Loucy (cell line): ENCODE measurements at regions not wholly inside any gene's neighbourhood (a gene's known extent, or its start where the extent isn't known, plus 50 kb on each side); places are given as distances from the start of the nearest gene placed in this dataset.

Source experiments
- H2AFZ ChIP-seq: fragments of 200-600 bp; sonication (generic); 2 replicates; pipeline ENCODE4 v1.6.0; 2016; ENCODE audit warnings: antibody characterized with exemption, mild to moderate bottlenecking, low read length, moderate library complexity
- H3F3A ChIP-seq: fragments of 200-600 bp; 2 replicates; pipeline ENCODE4 v1.6.0; 2016; ENCODE audit warnings: antibody characterized with exemption, low read depth, mild to moderate bottlenecking
- H3K27me3 ChIP-seq: fragments of 200-600 bp; sonication (generic); 2 replicates; pipeline ENCODE4 v1.6.1; 2014; ENCODE audit warnings: low read length, mild to moderate bottlenecking; ENCODE audit not compliant: insufficient read depth, poor library complexity, severe bottlenecking
- H3K36me3 ChIP-seq: fragments of 200-600 bp; sonication (generic); 2 replicates; pipeline ENCODE4 v1.6.1; 2016; ENCODE audit warnings: low read length; ENCODE audit not compliant: insufficient read depth
- H3K4me1 ChIP-seq: fragments of 200-600 bp; sonication (generic); 2 replicates; pipeline ENCODE4 v1.5.1; 2014; ENCODE audit warnings: low read length, mild to moderate bottlenecking; ENCODE audit not compliant: insufficient read depth, poor library complexity, severe bottlenecking
- H3K4me2 ChIP-seq: fragments of 200-600 bp; sonication (generic); 2 replicates; pipeline ENCODE4 v1.6.0; 2014; ENCODE audit warnings: antibody characterized with exemption, low read length, low read depth, mild to moderate bottlenecking; ENCODE audit not compliant: poor library complexity, severe bottlenecking
- H3K4me3 ChIP-seq: fragments of 200-600 bp; sonication (generic); 2 replicates; pipeline ENCODE4 v1.5.1; 2014; ENCODE audit warnings: low read length, mild to moderate bottlenecking, mixed read lengths; ENCODE audit not compliant: poor library complexity, severe bottlenecking
- H3K79me2 ChIP-seq: fragments of 200-600 bp; sonication (generic); 2 replicates; pipeline ENCODE4 v1.6.1; 2014; ENCODE audit warnings: low read length; ENCODE audit not compliant: insufficient read depth
- H3K9ac ChIP-seq: fragments of 200-600 bp; sonication (generic); 2 replicates; pipeline ENCODE4 v1.6.0; 2014; ENCODE audit warnings: mild to moderate bottlenecking, low read depth, low read length, moderate library complexity; ENCODE audit not compliant: poor library complexity, severe bottlenecking
- H3K9me2 ChIP-seq: fragments of 200-600 bp; sonication (generic); replicated peaks from 2 replicates; pipeline ENCODE4 v1.6.1; 2016; ENCODE audit warnings: low read depth, low read length, mixed read lengths
- H3K9me3 ChIP-seq: fragments of 200-600 bp; sonication (generic); 2 replicates; pipeline ENCODE4 v1.6.1; 2014; ENCODE audit warnings: mild to moderate bottlenecking, antibody characterized with exemption, low read length, low read depth; ENCODE audit not compliant: insufficient read depth
- H4K20me1 ChIP-seq: fragments of 200-600 bp; sonication (generic); 2 replicates; pipeline ENCODE4 v1.6.0; 2014; ENCODE audit warnings: antibody characterized with exemption, low read length, mild to moderate bottlenecking; ENCODE audit not compliant: insufficient read depth, poor library complexity, severe bottlenecking
- EZH2phosphoT487 ChIP-seq: fragments of 200-600 bp; IDR thresholded peaks from 2 replicates; pipeline ENCODE4 v1.6.1; 2018; ENCODE audit warnings: antibody characterized with exemption, mild to moderate bottlenecking, moderate library complexity, borderline replicate concordance
- TF ChIP-seq, protein P1 (sequence below): fragments of 200-600 bp; sonication (generic); conservative IDR thresholded peaks from 2 replicates; pipeline ENCODE4 v1.5.1; 2014; ENCODE audit warnings: mild to moderate bottlenecking, antibody characterized with exemption, low read length

DNA sequence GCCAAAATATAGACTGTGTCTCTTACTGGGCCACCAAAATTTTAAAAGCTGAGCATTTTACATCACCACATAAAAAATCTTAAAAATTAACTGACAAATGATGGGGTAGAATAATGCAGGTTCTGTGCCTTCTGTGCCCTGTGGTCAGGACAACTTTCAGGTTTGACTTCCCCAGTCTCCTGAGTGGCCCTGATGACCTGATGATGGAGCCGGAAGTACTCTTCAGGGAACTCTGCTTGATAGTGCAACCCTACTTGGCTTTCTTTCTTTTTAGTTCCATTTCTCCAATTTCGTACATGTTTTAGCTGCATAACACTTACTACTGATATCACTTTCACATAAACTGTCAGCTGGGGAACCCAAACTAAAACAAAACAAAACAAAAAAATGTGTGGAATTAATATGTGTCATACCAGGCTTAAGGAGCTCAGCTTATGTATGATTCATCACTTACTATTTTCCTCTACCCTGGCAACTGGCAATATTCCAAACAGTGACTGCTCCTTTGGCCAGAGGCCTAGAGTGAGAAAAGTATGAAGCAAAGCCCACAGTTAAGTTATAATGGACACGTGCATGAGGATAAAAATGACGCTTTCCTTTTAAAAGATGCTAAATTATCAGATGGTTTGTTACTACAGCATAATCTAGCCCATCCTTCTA, 194.3 kb downstream of the BCHE start:
- Histone ChIP-seq H2AFZ (no peak overlapping the region; the same call in 1 of the 2 replicates), H3K4me2 (no peak overlapping the region)

DNA sequence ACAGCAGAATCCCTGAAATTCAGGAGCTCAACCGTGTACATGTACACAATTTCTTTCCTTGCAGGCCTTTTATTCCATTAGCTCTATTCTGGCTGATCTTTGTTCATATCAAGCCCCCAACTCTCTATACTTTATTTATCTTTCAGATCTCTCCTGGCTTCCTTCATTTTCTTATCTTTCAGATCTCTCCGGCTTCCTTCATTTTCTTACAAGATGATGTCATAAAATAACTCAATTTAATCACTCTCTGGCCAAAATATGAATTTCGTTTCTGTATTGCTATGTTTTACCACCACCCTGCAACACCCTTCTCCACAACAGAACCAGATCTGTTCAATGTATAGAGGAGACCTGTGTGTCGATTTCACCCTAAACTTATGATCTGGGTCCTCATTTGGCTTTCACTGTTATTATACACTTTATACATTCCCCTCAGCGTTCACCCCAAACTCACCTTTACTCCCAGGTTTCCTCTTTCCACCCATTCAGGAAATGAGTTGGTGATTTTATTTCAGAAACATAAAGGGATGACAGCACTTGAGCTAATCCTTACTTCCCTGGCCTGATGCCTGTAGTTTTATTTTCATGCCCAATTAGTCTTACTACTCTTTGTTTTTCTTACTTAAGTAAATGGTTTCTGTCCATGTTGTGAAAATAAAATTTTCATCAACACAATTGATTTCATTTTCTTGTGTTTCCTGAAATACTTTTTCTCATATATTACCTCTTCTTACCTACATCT, 195.5 kb downstream of the BCHE start:
- H3F3A ChIP-seq: no peaks in the 10 kb centered on the region
- H4K20me1 ChIP-seq: no peaks in the 10 kb centered on the region
- H3K4me3 ChIP-seq: no peak overlapping the region
- no peaks in the 10 kb centered on the region for H3K36me3 ChIP-seq
- no peak overlapping the region for H2AFZ ChIP-seq
- no peak for TF ChIP-seq EZH2phosphoT487
- TF ChIP-seq, protein P1, sequence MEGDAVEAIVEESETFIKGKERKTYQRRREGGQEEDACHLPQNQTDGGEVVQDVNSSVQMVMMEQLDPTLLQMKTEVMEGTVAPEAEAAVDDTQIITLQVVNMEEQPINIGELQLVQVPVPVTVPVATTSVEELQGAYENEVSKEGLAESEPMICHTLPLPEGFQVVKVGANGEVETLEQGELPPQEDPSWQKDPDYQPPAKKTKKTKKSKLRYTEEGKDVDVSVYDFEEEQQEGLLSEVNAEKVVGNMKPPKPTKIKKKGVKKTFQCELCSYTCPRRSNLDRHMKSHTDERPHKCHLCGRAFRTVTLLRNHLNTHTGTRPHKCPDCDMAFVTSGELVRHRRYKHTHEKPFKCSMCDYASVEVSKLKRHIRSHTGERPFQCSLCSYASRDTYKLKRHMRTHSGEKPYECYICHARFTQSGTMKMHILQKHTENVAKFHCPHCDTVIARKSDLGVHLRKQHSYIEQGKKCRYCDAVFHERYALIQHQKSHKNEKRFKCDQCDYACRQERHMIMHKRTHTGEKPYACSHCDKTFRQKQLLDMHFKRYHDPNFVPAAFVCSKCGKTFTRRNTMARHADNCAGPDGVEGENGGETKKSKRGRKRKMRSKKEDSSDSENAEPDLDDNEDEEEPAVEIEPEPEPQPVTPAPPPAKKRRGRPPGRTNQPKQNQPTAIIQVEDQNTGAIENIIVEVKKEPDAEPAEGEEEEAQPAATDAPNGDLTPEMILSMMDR: no peak
- H3K9me3 ChIP-seq: no peaks in the 10 kb centered on the region
- no peaks in the 10 kb centered on the region for H3K79me2 ChIP-seq
- no peaks in the 10 kb centered on the region for H3K27me3 ChIP-seq
- H3K4me1 ChIP-seq: no peaks in the 10 kb centered on the region
- H3K9me2 ChIP-seq: no peaks in the 10 kb centered on the region
- no peak overlapping the region for H3K9ac ChIP-seq
- no peak overlapping the region for H3K4me2 ChIP-seq

More for the DNA sequence above, 194.3 kb downstream of the BCHE start:
- H3K9me2 ChIP-seq: no peaks in the 10 kb centered on the region
- no peaks in the 10 kb centered on the region for H4K20me1 ChIP-seq
- no peak overlapping the region for H3K9ac ChIP-seq
- no peaks in the 10 kb centered on the region for H3F3A ChIP-seq
- H3K4me3 ChIP-seq: no peak overlapping the region
- TF ChIP-seq, protein P1: no peak
- no peak for TF ChIP-seq EZH2phosphoT487
- no peaks in the 10 kb centered on the region for H3K9me3 ChIP-seq
- no peaks in the 10 kb centered on the region for H3K79me2 ChIP-seq
- no peaks in the 10 kb centered on the region for H3K4me1 ChIP-seq
- H3K27me3 ChIP-seq: no peaks in the 10 kb centered on the region
- no peaks in the 10 kb centered on the region for H3K36me3 ChIP-seq

DNA sequence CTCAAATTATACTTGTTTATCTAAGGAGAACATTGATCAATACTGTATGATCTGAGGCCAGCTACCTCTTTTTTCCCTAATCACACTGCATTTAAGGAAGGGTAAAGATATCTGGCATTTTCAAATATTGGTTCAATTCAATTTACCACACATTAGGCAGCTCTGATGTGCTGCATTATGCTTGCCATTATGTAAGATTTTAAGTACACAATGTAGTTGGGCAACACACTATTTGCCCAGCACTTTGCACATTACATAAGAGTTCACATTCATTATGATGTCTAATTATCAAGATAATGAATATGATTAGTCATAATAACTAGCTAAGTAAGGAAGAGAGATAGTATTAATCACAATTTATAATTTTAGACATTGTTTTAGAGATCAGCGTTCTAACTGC, 196.3 kb downstream of the BCHE start:
- no peaks in the 10 kb centered on the region for H3K9me2 ChIP-seq
- no peaks in the 10 kb centered on the region for H3K9me3 ChIP-seq
- H4K20me1 ChIP-seq: no peaks in the 10 kb centered on the region
- H3K4me2 ChIP-seq: no peak overlapping the region
- TF ChIP-seq, protein P1: no peak
- no peak for TF ChIP-seq EZH2phosphoT487
- no peaks in the 10 kb centered on the region for H3K36me3 ChIP-seq
- no peaks in the 10 kb centered on the region for H3K27me3 ChIP-seq
- H2AFZ ChIP-seq: no peak overlapping the region
- H3K79me2 ChIP-seq: no peaks in the 10 kb centered on the region
- H3K4me3 ChIP-seq: no peak overlapping the region
- H3K4me1 ChIP-seq: no peaks in the 10 kb centered on the region
- H3F3A ChIP-seq: no peaks in the 10 kb centered on the region
- H3K9ac ChIP-seq: no peak overlapping the region
